GM18498 (cell line): ENCODE measurements at regions not wholly inside any gene's neighbourhood (a gene's known extent, or its start where the extent isn't known, plus 50 kb on each side); places are given as distances from the start of the nearest gene placed in this dataset.

Experiments
- ATAC-seq: cut with Tn5 transposase; IDR thresholded peaks from one replicate; pipeline ENCODE4 v1.9.1; 2021; ENCODE audit warnings: mild to moderate bottlenecking, moderate library complexity; ENCODE audit not compliant: unreplicated experiment

DNA sequence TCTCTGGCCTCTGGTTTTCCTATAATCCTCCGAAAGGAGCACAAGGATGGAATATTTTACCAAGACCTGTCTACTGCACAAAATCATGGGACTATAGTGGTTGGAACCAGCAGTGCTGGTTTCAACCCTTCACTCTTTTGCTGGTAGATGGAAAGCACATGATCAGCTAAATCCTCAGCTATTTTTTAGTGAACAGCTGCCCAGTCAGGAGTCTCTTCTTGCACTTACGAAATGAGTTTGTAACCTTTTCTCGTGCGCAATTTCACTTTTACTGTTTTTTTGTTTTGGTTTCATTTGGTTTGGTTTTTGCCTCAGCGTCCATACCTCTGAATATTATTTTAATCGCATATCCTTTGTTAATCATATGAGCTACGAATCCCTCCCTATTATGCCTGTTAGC is 418.5 kb upstream of the CPEB2 start:
- no peak for ATAC-seq

DNA sequence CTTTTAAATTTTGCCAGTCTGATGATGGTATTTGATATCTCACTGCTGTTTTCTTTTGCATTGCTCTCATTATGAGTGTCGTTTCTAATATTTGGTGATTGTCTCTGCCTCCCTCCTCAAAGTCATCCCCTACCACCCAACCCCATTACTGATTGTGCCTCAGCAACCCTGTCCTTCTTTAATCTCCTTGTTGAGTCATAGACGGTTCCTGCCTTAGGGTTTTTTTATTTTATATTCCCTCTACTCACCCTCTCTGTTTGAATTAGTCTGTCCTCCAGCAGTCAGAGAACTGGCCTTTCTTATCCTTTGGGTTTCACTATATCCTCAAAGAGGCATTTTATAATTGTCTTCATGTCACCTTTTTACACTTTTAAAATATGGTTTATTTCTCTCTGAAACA is 409.3 kb upstream of the CPEB2 start:
- ATAC-seq: no peak

GRCh38 chr4:14596028-14596427 is 406.3 kb upstream of the CPEB2 start:
- ATAC-seq: no peak

- ATAC-seq: no peak
Observed at GRCh38 chr4:14596437-14596836, 405.8 kb upstream of the CPEB2 start.

- no peak for ATAC-seq
Observed at GRCh38 chr4:14596904-14597303, 405.4 kb upstream of the CPEB2 start.

DNA sequence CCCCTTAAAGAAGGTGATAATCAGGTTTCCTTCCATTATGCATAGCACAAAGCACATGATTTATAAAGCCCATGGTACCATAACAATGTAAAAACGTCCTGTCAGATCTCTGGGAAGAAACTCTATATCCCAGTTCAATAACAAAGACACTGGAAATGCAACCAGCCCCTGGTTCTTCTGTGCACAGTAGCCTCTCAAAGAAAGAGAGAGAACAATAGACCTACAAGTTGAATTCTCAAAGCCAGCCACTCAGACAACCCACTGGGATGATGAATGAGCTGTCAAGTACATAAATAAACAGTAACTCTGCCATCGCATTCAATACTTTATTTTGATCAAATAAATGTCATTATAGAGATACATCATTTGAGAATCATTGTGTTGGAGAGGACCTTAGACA is 400.1 kb upstream of the CPEB2 start:
- no peak for ATAC-seq

GRCh38 chr4:14607001-14607400 is 395.3 kb upstream of the CPEB2 start:
- no peak for ATAC-seq

DNA sequence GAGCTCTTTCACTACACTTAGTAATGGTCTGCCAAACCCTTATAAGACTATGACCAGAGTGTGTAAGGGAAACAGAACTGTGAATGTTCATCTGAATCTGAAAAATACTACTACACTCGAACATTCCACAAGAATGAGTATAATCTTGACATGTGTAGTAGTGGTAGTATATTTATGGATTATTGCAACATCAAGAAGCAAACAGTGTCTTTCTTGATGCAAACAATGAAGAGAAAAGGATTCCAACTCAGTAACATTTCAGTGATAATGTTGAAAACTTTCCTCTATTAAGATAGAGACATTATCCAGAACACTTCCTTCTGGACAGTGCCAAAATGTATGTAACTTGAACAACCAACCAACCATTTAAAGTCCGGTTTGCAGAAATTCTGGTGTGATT is 394.7 kb upstream of the CPEB2 start:
- no peak for ATAC-seq

DNA sequence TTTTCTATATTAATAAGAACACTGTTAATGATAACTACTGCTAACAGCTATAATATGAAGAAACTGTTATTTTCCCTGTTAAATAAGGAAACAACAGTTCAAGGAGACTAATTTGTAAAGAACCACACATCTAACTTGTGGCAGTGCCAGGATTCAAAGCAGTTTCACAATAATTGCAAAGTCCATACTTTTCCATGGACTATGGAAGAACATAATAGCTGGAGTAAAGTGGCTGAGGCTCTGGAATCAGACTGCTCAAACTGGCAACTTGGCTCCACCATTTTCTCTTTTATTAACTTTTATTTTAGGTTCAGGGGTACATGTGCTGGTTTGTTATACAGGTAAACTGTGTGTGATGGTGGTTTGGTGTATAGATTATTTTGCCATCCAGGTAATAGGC is 393.7 kb upstream of the CPEB2 start:
- ATAC-seq: no peak

DNA sequence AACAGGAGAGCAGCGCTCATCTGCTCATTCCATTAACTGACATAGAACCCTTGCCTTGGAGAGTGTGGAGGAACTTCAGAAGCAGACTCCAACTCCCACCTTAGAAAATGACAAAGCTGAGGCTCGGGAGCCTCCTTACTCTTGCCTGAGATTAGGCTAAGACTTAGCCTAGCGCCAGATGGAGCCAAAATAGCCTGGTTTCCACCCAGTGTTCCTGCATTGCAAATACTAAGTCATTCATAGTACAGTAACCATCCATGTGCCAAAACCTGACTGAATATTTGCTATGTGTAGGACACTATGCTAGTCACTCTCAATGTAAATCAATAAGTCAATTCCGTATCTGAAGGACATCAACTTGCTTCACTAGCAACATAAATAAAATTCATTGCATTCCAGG is 387.4 kb upstream of the CPEB2 start:
- no peak for ATAC-seq

DNA sequence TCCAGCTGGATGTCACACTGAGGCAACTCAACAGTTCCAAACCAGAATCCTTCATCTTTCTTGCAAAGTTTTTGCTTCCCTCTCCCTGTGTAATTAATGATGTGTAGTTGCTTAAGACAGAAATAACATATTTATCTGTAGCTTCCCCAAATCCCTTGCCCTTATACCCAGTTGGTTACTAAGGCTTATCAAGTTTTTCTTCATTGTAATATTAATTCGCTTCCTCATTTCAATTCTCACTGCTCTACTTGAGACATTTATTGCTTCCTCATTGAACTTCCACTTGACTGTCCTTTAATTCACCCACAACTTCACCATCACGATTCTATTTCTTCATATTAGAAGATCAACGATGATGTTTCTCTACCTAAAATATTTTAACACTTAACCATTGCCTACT is 386.6 kb upstream of the CPEB2 start:
- no peak for ATAC-seq

GRCh38 chr4:14620567-14621141 is 381.6 kb upstream of the CPEB2 start:
- no peak for ATAC-seq

GRCh38 chr4:14621731-14622463 is 380.4 kb upstream of the CPEB2 start:
- ATAC-seq: no peak

DNA sequence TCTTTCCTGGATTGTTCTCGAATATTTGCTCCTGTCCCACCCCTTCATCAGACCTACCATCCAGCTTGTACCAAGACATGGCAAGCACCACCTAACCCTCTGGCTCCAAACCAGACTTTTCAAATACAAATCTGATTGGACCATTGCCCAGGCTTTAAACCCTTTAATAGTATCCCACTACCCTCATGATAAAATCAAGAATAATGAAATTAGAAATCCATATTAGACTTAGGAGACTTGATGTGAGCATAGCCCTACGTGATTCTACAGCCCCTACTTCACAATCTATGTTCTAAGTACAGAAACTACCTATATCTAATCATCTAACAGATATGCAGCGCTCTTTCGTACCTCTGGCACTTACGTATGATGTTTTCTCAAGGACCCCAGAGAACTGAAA is 375.2 kb upstream of the CPEB2 start:
- no peak for ATAC-seq

DNA sequence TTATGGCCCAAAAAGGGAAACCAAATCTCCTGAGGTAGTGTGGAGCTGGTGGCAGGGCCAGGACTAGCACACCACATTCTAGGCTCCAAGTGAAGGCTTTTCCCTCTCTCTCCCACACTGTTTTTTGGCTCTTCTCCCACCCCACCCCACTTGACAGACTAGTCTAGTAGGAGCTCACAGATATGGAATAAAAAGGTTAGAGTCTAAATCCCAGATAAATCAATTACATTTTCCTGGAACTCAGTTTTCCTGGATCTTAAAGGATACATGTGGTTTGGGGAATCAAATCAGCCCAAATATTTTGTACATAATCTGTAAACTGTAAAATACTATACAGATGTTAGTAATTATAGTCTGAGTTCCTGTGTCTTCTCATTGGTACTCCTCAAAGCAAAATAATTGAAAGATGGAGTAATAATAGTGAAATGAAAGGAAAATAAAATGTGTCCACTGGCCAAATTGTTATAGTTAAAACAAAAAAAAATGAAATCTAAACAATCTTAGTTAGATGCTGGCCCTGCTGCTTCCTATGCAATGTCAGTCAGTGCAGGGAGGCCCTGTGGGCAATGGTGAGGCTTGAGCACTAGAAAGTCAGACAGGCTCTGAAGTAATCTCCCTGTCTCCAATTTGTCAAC is 370.4 kb upstream of the CPEB2 start:
- ATAC-seq: no peak

DNA sequence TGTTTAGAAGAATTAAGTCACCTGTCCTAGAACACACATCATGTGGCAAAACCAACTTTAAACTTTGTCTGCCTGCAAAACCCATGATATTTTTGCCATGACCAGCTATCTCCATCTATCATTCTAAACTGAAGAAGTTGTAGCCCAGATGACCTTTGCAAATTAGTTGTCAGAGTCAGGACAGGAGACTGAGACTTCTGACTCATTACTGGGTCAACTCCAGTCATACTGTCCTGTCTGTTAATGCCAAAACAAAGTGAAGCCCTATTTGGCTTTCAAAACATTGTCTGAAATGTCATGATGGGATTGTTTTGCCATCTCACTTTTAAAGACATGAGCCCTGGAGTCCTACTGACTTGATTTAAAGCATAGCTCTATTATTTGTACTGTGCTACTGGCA is 365.7 kb upstream of the CPEB2 start:
- ATAC-seq: no peak

DNA sequence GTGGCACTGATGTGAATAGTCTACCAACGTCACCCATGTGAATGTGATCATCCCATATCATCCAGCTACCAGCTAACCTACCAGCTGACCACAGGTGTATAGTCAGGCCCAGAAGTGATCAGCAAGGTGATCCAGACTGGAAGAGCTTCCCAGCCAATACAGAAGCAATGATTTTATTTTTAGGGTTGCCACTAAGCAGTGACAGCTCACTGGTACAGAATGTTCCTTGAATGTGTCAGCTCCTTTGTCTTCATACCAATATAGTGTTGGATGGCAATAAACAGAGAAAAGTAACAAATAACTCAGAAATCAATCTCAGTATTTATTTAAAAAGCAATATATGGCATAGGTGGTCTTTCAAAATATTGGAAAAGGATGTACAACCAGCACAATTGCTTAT is 361.8 kb upstream of the CPEB2 start:
- ATAC-seq: no peak

DNA sequence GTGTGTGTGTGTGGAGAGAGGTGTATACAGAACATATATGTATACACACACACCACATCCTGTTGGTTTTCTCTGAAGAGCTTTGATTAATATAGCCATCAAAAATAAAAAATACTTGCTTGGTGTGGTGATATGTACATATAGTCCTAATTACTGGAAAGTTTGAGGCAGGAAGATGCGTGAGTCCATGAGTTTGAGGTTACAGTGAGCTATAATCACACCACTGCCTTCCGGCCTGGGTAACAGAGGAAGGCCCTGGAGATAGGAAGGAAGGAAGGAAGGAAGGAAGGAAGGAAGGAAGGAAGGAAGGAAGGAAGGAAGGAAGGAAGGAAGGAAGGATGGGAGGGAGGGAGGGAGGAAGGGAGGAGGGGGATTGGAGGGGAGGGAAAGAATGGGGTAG is 360.4 kb upstream of the CPEB2 start:
- ATAC-seq: no peak

DNA sequence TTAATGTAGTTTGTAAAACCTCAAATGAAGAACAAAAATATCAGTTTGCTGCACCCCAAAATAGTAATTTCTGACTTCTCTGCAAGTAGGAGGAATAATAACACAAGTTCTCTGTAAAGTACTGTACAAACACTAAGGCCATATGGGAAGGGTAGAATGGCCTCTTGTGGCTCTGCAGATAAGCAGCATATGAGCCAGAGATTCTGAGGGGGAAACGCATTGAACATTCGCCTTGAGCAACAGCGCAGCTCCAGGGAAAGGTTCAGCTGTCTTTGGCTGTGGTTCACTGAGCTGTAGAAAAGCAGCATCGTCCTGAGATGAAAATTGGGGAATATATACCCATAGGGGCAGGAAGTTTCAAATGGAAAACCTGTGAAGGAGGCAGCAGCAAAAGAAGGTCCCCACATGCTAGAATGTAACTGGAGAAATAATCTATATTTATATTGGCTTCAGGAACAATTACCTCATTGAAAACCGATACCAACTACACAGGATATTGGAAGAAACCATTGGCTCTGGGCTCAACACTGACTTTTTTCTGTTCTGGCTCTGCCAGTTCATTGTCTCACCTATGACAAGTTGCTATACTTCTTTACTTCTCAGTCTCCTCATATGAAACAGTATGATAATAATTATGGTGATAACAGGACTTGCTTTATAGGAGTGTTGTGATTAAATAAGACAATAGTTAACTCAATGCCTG is 357.6 kb upstream of the CPEB2 start:
- no peak for ATAC-seq

- no peak for ATAC-seq
Observed at GRCh38 chr4:14646831-14647230, 355.4 kb upstream of the CPEB2 start.

- ATAC-seq: no peak
Observed at GRCh38 chr4:14650127-14650526, 352.2 kb upstream of the CPEB2 start.

- no peak for ATAC-seq
Observed at GRCh38 chr4:14652522-14652921, 349.8 kb upstream of the CPEB2 start.
